NCI-H82 (cell line): ENCODE measurements at regions not wholly inside any gene's neighbourhood (a gene's known extent, or its start where the extent isn't known, plus 50 kb on each side); places are given as distances from the start of the nearest gene placed in this dataset.

Experiments
- DNase-seq: peaks from one replicate; lab custom pipeline; 2025; lab: John Stamatoyannopoulos, UW

DNA sequence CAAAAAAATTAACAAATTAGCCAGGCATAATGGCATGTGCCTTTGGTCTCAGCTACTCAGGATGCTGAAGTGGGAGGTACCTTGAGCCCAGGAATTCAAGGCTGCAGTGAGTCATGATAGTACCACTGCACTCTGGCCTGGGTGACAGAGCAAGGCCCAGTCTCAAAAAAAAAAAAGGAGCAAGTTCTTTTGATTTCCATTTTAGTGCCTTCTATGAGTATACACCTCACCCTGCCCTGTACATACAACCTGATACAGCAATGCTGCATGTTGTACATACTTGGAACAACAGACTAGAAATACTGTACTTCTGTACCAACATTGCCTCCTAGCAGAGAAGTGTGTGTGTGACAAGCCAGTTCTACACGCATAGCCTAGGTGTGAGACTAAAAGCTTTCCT, 97.3 kb upstream of the CARMIL1 start:
- no peak for DNase-seq

DNA sequence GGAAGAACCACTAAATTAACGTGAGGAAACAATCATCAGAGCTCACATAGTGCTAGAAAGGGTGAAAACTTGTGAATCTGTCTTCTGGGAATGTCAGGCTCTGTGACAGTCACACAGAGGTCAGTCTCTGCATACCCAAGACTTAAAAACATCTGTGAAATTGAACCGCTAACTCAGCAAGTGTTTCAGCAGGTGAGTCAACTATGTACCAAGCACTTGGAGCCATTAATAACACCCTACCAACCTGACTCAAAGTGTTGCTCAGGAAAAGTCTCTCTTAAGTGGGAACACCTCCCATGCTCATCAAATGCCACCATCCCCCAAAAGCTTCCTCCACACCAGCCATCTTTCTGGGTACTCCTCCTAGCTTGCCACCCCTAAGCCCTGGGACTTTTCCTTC, 92.3 kb upstream of the CARMIL1 start:
- DNase-seq, result no peak

DNA sequence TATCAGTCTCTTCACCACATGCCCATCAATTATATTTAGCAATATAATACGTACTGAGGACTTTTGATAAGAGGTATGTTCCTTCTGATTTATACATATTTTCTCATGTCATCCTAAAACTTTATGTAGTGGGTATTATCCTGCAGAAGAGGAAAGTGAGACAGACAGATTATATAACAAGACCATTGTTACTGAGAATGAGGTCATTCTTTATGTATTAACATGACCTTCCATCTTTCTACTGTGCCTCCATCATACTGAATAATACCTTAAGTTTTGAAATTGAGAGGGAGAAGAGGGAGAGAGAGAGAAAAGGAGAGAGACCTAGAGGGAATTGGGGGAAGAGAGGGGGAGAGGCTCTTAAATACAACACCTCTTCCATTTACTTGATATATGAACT, 90.9 kb upstream of the CARMIL1 start:
- no peak for DNase-seq

DNA sequence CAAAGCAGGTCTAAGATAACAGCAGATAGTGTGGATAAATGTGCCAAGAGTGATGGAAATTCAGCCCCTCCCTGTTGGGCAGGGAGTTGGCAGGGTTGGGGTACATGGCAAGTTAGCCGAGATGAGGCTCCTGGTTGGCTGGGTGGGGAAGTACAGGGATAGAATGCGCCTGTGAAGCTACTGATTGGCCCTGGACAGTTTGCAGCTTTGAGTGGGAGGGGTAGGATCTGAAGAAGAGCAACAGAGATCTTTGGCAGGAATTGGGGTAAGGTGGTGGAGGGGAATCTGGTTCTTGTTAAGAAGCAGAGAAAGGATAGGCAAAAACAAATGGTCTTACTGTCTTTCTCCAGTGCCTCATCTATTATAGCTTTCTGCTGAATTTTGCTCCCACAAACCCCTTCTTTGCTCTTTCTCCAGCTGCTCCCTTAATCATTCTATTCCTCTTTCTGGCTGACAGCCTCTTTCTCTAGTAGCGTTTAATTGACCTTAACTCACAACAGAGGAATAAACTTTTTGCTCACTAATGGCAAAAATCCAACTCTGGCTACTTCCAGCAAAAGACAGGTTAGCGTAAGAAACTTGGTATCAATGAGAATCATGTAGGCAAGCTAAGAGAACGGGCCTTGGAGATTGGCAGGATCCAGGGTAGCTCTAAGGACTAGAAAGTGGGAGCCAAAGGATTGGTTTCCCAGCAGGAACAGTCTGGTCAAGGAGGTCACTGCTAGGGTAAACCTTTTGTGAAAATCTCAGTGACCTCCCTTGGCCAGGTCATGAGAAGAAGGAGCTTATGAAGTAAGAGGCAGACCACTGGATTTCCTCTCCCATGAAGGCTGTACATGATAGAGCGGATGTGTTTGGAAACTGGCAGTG, 86.3 kb upstream of the CARMIL1 start:
- no peak for DNase-seq

DNA sequence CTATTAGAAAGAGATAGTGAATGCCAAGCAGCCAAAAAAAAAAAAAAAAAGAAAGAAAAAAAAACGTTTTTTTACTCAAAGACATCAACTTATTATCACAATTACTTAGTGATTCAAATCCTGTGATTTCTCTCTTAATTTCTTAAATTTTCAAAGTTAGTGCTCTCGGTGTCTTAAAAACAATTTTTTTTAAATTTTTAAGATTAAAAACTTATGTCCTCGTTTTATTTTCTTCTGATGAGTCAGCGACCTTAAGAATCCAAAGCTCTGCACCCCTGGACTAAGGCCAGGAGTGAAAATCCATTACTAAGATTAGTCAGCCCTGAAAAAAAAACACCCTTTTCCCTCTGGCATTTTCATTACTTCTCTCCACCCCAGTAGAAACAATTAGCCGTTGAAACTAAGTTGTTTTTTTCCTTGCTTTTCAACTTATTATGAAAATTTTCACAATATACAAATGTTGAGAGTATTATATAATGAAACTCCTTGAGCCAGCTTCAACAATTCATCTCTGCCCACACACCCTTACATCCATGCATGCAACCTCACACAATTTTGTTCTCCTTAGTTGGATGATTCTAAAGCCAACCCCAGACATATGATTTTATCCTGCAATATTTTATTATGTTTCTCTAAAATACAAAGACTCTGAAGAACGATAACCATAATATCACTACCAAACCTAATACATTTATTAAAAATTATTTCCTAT, 85.6 kb upstream of the CARMIL1 start:
- DNase-seq, result peak; percentile 33

DNA sequence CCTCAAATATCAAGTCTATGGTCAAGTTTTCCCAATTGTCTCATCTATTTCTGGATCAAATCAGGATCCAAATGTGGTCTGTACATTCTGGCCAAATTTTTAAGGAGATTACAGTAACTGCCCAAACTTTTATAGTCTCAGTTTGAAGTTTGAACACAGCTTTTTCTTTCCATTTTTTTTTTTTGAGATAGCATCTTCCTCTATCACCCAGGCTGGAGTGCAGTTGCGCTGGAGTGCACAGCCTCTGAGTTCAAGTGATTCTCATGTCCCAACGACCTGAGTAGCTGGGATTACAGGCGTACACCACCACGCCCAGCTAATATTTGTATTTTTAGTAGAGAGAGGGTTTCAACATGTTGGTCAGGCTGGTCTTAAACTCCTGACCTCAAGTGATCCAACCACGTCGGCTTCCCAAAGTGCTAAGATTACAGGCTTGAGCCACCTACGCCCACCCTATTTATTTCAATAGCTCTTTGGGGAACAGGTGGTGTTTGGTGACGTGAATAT, 84.9 kb upstream of the CARMIL1 start:
- DNase-seq, result no peak

DNA sequence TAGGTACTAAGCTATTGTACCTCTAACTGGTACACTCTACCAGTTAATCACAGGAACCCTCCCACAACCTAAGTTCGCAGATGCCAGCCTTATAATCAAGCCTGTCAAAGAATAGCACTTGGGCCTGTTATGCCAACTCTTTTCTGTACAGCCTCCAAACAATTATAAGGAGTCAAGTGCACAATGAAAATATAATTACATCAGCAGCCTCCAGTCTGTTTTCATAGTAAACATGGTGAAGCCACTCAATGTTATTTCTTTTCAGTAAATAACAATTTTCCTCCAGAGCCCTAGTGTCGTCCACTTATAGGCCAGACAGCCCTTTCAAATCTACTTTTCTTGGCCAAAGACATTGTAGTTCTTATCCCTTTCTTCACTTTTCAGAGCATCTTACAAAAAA, 82.7 kb upstream of the CARMIL1 start:
- DNase-seq, result no peak

DNA sequence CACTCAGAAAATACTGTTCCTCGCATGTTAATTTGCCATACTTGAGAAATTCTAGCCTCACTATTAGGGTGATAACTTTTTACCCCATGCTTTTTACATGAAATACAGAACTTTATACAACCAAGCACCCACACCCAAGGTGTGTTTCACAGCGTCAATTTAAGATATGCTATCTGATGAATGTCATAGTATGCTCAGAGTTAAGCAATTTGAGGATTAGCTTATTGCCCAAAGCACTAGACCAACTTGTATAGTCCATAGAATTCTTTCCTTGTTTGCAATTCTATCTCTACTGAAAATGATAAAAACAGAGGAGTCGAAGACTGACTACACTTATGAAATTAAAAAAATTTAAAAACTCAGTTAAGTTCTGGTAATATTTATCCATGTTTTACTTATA, 82.1 kb upstream of the CARMIL1 start:
- no peak for DNase-seq

DNA sequence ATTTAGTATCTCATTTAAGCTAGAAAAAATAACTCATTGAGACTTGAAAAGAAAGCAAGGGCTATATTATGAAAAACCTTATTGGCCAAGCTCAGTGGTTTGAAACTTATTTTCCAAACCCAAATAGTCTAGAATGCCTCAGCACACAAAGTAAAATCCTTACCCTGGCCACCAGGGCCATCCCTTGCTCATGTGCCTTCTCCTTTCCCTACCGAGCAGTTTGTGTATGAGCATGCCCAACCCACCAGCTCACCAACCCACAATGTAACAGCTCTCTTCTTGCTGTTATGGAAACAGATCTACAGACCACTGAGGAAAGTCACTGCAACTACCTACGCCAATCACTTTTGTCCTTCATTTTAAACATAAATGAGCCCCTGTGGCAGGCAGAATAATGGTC, 79.6 kb upstream of the CARMIL1 start:
- DNase-seq, result no peak

DNA sequence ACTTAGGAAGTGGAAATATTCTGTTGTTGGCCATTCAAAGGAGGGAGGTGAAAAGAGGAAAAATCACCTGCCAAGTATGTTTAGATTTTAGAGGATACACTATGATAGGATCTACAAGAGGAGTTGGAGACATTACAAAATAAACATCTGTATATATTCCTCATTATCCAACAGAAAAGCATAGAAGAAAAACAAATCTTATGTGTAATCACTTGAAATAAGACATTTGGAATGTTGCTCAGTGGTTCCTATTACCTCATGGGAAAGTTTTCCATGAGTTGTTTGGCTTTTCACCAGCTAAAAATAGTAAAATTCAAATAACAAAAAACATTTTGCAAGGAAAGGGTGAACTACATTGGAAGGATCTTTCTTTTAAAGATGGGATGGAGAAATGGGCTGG, 76.7 kb upstream of the CARMIL1 start:
- DNase-seq, result no peak

DNA sequence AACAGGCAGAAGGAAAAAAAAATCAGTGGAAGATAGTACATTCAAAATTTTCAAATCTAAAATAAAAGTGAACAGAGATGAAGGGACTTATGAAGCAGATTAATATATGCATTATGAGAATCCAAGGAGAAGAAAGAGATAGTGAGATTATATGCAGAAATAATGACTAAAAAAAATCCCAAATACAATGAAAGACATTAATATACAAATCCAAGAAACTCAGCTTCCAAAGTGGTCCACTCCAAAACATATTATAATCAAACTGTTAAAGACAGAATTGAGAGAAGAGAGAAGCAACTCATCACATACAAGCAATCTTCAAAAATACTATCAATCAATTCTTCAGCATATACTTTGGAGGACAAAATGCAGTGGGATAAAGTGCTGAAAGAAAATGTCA, 73.5 kb upstream of the CARMIL1 start:
- DNase-seq, result no peak

DNA sequence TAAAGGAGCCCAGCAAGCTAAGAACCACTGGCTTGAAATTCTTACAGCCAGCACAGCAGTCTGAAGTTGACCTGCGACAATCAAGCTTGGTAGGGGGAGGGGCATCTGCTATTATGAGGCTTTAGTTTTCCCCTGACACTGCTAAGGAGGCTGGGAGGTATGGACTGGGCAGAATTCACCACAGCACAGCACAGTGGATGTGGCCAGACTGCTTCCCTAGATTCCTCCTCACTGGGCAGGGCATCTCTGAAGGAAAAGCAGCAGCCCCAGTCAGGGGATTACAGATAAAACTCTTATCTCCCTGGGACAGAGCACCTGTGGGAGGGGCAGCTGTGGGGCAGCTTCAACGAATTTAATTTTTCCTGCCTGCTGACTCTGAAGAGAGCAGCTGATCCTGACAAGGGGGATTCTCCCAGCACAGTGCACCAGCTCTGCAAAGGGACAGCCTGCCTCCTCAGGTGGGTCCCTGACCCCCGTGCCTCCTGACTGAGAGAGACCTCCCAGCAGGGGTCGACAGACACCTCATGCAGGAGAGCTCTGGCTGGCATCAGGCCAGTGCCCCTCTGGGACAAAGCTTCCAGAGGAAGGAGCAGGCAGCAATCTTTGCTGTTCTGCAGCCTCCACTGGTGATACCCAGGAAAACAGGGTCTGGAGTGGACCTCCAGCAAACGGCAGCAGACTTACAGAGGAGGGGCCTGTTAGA, 71.6 kb upstream of the CARMIL1 start:
- peak; percentile 60 for DNase-seq

DNA sequence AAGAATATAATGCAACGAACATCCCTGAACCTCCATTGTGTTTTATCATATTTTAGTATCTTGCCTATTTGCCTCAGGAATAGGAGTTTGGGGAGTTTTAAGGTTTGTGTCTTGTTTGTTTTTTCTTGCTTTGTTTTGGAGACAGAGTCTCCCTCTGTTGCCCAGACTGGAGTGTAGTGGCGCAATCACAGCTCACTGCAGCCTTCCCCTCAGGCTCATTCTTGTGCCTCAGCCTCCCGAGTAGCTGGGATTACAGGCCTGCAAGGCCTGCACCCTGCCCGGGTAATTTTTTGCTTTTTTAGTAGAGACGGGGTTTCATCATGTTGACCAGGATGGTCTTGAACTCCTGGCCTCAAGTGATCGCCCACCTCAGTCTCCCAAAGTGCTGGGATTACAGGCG, 63.3 kb upstream of the CARMIL1 start:
- DNase-seq, result no peak

DNA sequence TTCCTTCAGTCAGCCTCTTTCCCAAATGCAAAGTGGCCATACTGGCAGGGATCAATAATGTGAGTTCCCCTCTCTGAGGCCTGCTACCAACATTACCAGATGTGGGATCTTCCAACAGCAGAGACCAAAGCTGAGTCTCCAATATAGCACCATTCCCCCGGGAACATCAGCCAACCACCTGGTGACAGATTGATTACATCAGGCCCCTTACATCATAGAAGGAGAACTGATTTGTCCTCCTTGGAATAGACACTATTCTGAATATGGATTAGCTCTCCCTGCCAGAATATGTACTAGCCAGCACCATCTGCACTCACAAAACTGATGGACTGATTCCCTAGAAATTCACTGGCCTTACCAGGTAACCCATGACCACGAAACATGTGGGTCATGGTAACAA, 61.9 kb upstream of the CARMIL1 start:
- DNase-seq, result peak; percentile 76

DNA sequence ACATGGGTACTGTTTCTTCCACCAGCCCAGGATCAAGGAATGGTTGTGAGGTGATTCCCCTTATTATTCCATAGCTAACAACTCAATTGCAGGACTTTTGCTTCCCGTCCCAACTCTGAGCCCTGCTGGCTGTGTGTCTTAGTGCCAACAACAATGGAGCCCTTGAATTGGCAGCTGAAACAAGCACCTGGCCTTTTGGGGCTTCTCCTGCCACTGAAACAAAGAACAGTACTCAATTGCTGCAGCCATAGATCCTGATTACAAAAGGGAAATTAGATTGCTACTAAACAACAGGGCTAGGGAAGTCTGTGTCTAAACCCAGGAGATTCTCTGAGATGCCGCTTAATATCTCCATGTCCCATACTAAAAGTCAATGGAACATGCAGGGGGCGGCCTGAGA, 61.3 kb upstream of the CARMIL1 start:
- DNase-seq, result no peak

DNA sequence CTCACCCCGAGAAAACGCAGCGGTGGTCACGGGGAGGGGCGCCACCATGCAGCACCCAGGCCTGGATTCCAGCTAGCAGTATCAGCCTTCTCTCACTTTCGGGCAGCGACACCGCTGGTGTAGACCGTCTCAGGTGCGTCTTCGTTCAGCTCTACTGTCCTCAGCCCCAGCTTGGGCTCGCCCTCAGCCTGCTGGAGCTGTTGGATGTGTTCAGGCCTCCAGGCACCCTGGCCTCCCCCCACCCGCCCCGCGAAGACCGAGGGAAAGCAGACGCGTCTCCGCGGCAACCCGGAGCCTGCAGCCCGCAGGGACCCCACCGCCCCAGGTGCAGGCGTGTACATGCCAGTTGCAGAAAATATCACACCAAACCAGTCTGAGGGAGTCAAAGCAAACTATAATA, 60.8 kb upstream of the CARMIL1 start:
- no peak for DNase-seq

DNA sequence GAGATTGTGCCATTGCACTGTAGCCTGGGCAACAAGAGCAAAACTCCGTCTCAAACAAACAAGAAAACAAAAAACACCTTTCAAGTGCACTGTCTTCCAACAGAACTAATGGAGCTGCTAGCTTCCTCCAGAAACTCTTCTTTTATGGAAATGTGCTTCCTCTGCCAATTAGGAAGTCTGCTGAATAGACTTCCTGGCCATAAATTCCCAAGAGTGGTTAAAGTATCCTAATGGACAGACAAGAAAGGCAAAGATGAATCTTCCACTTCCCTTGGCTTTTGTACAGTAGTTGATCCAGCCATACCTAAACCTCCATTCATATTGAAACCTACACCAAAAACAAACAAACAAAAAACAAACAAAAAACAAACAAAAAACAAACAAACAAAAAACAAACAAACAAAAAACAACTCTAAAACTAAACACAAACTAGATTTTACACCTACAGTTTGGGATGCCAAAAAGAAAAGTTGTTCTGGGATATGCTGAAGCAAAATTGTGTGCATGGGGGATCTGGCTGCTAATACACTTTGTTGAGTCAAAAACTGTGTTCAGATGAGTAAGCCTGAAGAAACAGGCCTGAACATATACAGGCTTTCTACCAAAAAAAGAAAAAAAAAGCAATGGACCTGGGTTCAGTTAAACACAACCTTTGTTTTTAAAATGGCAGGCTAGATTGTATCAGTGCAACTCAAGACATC, 59.8 kb upstream of the CARMIL1 start:
- DNase-seq, result no peak

DNA sequence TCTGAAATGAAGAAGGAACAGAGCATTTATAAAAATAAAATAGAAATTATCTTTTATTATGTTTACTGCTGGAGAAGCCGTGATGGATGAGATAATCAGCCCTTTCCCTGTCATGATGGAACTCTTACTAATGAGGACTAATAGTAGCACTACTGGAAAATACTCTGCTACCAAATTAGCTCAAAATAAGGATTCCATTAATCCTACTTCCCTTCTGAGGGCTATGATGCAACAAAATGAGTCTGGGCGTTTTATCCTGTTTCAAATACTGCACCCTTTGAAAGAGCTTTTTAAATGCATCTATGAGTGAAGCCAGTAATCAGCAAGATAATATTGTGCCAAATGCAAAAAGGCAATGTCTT, 59.3 kb upstream of the CARMIL1 start:
- no peak for DNase-seq

DNA sequence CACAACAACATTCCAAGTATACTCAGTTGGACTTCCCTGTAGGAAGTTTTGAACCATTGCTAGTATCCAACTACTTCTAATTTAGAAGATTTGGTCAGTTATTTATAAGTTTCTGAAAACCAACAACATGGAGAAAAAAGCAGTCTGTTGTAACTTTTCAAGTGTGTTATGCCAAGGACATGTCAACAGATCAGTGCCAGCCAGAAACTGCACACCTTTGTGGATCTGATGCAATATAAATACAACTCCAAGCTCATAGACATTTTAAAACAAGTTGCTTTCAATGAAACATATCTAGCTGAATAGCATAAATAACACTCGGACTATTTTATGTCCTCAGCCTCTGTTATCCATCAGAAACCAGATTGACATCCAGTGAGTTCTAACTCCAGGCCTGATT, 58.3 kb upstream of the CARMIL1 start:
- no peak for DNase-seq

DNA sequence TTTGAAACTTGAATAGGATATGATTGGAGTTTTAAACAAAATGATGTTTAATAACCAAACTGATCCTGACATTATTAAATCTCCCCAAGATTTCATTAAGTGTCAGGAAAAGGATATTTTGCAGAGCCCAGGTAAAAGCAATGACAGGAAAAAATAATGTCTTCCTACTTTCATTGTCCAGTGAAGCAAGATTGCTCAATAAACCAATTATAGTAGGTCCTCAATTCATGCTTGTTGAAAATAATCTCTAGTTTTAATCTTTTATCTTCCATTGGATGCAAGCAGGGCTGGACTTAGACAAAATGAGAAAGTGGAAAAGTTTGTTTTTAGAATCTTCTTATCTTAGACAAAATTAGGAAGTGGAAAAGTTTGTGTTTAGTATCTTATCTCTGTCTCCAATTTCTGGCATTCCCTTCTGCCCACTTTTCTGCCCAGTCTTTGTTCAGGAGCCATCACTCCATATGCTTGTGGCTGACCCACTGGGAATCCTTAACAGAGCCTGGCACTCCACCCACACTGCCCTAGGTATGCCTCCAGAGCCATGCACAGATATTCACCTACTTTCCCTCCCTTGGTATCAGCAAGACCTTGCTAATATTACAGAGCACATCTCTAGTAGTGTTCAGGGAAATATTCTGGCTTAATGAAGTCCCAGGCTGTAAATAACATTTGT, 57.0 kb upstream of the CARMIL1 start:
- DNase-seq, result no peak

DNA sequence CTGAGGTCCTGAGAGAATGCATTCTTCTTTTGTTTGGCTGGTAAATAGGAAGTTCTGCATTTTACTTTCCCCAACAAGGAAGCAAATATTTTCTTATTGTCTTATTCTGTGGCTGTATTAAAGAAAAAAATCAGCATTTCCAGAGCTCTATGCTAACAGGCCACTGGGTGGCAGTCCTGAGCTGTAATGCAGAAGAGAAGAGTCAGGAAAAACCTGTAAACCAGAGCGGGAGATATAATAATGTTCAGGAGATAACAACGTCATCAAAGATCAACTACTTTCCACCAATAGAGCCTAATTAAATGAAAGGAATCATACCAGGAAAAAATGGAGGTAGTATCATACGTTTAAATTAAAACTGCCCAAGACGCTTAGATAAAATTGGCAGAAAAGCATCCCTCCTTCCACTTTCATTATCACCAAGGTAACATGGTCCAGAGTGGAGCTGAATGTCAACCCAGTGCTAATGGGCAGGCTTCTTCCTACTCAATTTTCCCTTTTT, 55.6 kb upstream of the CARMIL1 start:
- peak; percentile 82 for DNase-seq

DNA sequence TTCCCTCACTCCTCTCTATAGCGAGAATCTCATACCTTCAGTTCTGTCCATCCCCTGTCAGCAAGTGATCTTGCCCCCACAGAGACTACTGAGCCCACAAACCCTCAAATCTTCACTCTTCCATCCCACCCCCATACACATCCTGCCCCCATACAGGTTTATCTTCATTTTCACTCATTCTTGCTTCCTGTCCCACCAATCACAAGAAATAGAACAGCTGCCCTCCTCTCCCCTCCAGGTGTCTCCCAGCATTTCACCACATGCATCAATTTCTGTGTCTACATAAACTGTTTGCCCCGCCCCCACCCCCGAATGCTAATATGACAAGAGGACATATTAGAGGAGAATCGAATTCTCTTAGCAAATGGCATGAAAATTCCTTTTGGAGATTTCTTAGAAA, 54.9 kb upstream of the CARMIL1 start:
- DNase-seq, result no peak
